ENCODE measurements at regions not wholly inside any gene's neighbourhood (a gene's known extent, or its start where the extent isn't known, plus 50 kb on each side); places are given as distances from the start of the nearest gene placed in this dataset.

- no peak overlapping the region for H3K27ac Mint-ChIP-seq
- H3K4me3 Mint-ChIP-seq: no peak overlapping the region
- no peaks in the 10 kb centered on the region for H3K36me3 Mint-ChIP-seq (ENCODE audit: low read depth)
- H3K9me3 Mint-ChIP-seq: no peaks in the 10 kb centered on the region
- no peak for DNase-seq
- TF ChIP-seq, protein P1, sequence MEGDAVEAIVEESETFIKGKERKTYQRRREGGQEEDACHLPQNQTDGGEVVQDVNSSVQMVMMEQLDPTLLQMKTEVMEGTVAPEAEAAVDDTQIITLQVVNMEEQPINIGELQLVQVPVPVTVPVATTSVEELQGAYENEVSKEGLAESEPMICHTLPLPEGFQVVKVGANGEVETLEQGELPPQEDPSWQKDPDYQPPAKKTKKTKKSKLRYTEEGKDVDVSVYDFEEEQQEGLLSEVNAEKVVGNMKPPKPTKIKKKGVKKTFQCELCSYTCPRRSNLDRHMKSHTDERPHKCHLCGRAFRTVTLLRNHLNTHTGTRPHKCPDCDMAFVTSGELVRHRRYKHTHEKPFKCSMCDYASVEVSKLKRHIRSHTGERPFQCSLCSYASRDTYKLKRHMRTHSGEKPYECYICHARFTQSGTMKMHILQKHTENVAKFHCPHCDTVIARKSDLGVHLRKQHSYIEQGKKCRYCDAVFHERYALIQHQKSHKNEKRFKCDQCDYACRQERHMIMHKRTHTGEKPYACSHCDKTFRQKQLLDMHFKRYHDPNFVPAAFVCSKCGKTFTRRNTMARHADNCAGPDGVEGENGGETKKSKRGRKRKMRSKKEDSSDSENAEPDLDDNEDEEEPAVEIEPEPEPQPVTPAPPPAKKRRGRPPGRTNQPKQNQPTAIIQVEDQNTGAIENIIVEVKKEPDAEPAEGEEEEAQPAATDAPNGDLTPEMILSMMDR (IDR thresholded peaks at IDR 0.05): no peak
- H3K4me1 Mint-ChIP-seq: peaks cover 48% of the 10 kb centered on the region
- peaks cover 35% of the 10 kb centered on the region for H3K27me3 Mint-ChIP-seq (ENCODE audit: low read depth, poor library complexity)
Measured at GRCh38 chr10:133022776-133023100, 65.0 kb upstream of the ADGRA1 start.

DNA sequence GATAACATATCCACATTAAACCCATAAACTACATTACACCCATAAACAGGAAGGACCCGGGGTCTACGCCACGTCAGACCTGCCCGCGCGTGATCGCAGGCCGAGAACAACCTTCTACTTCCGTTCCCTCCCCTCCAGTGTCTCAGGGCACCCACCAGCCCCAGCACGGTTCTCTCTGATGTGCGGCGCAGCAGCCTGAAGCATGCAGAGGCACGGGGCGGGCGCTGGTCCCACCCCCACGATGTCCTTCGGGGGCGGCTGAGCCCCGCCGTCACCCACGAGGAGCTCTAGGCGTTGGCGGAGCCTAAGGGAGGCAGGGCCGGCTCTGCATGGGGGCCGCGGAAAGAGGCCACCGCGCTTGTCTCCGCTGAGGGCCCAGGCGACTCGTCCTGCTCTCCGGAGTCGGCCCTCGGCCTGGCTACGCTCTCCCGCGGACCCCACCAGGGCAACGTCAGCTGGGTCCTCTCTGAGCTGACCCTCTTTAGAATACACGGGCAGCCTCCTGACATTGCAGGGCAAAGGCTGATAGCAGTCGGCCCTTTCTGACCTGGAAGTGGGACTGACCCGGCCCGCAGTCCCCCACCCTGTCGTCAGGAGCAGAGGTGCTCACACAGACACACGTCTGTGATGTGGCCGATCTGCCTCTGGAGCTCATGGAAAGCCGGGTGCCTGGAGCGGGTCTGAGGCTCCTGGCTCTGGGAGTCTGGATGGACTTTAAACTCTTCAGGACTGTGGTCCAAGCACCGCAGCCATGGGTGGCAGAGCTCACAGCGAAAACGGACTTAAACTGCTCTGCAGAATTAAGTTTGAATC lies 65.6 kb upstream of the ADGRA1 start:
- peaks cover 31% of the 10 kb centered on the region for H3K27me3 Mint-ChIP-seq (ENCODE audit: low read depth, poor library complexity)

DNA sequence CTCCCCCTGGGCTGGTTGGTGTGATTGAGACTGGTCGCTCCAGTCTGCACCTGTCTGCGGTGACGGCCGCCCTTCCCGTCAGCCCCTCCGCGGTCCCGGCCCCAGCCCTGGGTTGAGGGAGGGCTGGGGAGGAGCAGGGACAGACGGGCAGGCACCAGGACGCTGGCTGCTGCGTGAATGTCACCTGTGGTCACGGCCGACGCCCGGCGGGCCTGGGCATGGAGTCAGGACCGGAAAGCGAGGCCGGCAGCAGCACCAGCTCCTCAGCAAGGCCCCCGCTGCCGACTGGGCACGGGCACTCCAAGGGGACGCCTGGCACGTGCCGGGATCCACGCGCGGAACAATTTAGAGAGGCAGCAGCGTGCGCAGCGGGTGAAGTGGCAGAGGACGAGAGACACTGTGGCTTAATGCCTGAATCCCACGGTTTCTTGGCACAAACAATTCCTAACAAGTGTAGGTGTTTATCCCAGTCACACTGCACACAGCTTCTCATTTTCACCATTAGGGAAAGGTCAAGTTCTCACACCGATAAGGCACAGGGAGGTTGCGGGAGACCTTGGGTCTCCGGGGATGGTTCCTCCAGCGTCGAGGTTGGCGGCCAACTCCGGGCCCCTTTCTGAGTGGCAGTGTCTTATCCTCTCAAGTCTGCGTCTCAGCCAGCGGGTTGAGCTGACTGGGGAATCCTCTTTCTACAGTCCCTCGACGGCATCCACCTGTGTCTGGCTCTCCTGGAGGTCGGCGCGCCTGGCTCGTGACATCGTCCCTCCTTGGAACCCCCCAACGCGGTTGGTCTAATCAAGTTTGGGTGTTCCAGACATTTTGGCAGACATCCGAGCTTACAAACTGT lies 66.4 kb upstream of the ADGRA1 start:
- Mint-ChIP-seq H3K9me3 (no peaks in the 10 kb centered on the region), H3K4me3 (no peak overlapping the region), H3K4me1 (peaks cover 41% of the 10 kb centered on the region), H3K27me3 (ENCODE audit: low read depth, poor library complexity) (peaks cover 29% of the 10 kb centered on the region), H3K27ac (peak overlapping the region; percentile 22), H3K36me3 (ENCODE audit: low read depth) (no peaks in the 10 kb centered on the region)
- no peak for DNase-seq
- TF ChIP-seq, protein P1 (IDR thresholded peaks at IDR 0.05): no peak

More for the DNA sequence above, 65.6 kb upstream of the ADGRA1 start:
- Mint-ChIP-seq H3K27ac (peak overlapping the region; percentile 22), H3K36me3 (ENCODE audit: low read depth) (no peaks in the 10 kb centered on the region), H3K9me3 (no peaks in the 10 kb centered on the region), H3K4me3 (no peak overlapping the region), H3K4me1 (peaks cover 42% of the 10 kb centered on the region)
- TF ChIP-seq, protein P1 (IDR thresholded peaks at IDR 0.05): no peak
- DNase-seq: no peak

- H3K36me3 Mint-ChIP-seq (ENCODE audit: low read depth): no peaks in the 10 kb centered on the region
- DNase-seq: no peak
- H3K27me3 Mint-ChIP-seq (ENCODE audit: low read depth, poor library complexity): peaks cover 21% of the 10 kb centered on the region
- no peak overlapping the region for H3K4me3 Mint-ChIP-seq
- TF ChIP-seq, protein P1 (IDR thresholded peaks at IDR 0.05): no peak
- H3K9me3 Mint-ChIP-seq: no peaks in the 10 kb centered on the region
- H3K4me1 Mint-ChIP-seq: peaks cover 35% of the 10 kb centered on the region
- no peak overlapping the region for H3K27ac Mint-ChIP-seq
Measured at GRCh38 chr10:133020193-133020817, 67.4 kb upstream of the ADGRA1 start.

- no peak for DNase-seq
- Mint-ChIP-seq H3K9me3 (no peaks in the 10 kb centered on the region), H3K4me1 (peaks cover 33% of the 10 kb centered on the region), H3K4me3 (no peak overlapping the region), H3K27me3 (ENCODE audit: low read depth, poor library complexity) (peaks cover 15% of the 10 kb centered on the region), H3K27ac (no peak overlapping the region), H3K36me3 (ENCODE audit: low read depth) (no peaks in the 10 kb centered on the region)
- TF ChIP-seq, protein P1 (IDR thresholded peaks at IDR 0.05): no peak
Measured at GRCh38 chr10:133019651-133020050, 68.1 kb upstream of the ADGRA1 start.
